ENCODE measurements at regions not wholly inside any gene's neighbourhood (a gene's known extent, or its start where the extent isn't known, plus 50 kb on each side); places are given as distances from the start of the nearest gene placed in this dataset.

- TF ChIP-seq CEBPB (IDR thresholded peaks at IDR 0.05; ENCODE audit: borderline replicate concordance in 1 of 2, low read depth in 2 of 2, low read length in 2 of 2): no peak
- no peak for TF ChIP-seq KAT2A (conservative IDR thresholded peaks at IDR 0.05; ENCODE audit: control insufficient read depth, low read depth, low read length)
These were observed 607.6 kb downstream of the PCDH17 start (continued) for GRCh38 chr13:58238972-58239773.

GRCh38 chr13:58239774-58240268 lies 608.3 kb downstream of the PCDH17 start:
- BruUV-seq (replicated peaks): no TSS peak
- Histone ChIP-seq H3K27me3 (replicated peaks in 1 of 2; ENCODE audit: control insufficient read depth in 2 of 2, insufficient read depth in 2 of 2, low read length in 1 of 2) (no peaks in the 10 kb centered on the region), H3K4me2 (ENCODE audit: control insufficient read depth, insufficient read depth) (no peak overlapping the region), H4K20me1 (ENCODE audit: control insufficient read depth, insufficient read depth) (no peaks in the 10 kb centered on the region), H3K79me2 (ENCODE audit: control insufficient read depth, insufficient read depth, low read length) (no peaks in the 10 kb centered on the region), H3K4me1 (ENCODE audit: control insufficient read depth, insufficient read depth, low read length) (no peaks in the 10 kb centered on the region), H2AFZ (ENCODE audit: control insufficient read depth, low read depth, low read length) (no peak overlapping the region), H3K9me3 (replicated peaks; ENCODE audit: control insufficient read depth, insufficient read depth, low read length) (no peaks in the 10 kb centered on the region), H3K36me3 (ENCODE audit: control insufficient read depth in 2 of 2, insufficient read depth in 2 of 2, low read length in 1 of 2) (no peaks in the 10 kb centered on the region), H3K9ac (ENCODE audit: control insufficient read depth, insufficient read depth, low read length) (no peak overlapping the region), H3K27ac (ENCODE audit: control insufficient read depth, insufficient read depth) (no peak overlapping the region), H3K4me3 (no peak overlapping the region)
- intact Hi-C loops (cut with micrococcal nuclease; ENCODE audit: unreplicated experiment): no loop called here
- SMC1A ChIA-PET (ENCODE audit: uncharacterized antibody, unreplicated experiment): interaction anchor here (1.3 kb wide), 1 partner anchor 10 kb away, joined by 3 read pairs; no protein-coding TSS in a partner anchor
- in situ Hi-C loops (cut with MboI): no loop called here
- RAD21 ChIA-PET (ENCODE audit: unreplicated experiment): no interaction called here
- FAIRE-seq (no peak), DNase-seq (ENCODE audit: low read depth, low spot score) (no peak), ATAC-seq (no peak)
- WGBS (ENCODE audit: insufficient coverage, insufficient replicate concordance, low lambda C conversion rate, missing lambda C conversion rate): 50% methylated on average over 9 of the region's 9 CpGs
- CTCF ChIA-PET: interaction anchor here (0.7 to 0.8 kb wide), 2 partner anchors 10 to 11 kb away, joined by 3 read pairs; no protein-coding TSS in a partner anchor
- POLR2A ChIA-PET: no interaction called here
- TF ChIP-seq PRDM15 (CRISPR knock-in tag; IDR thresholded peaks at IDR 0.05) (no peak), EP300 (IDR thresholded peaks at IDR 0.05; ENCODE audit: borderline replicate concordance in 1 of 2, control insufficient read depth in 1 of 2, low read depth in 2 of 2, low read length in 2 of 2) (no peak), SKIL (IDR thresholded peaks at IDR 0.05; ENCODE audit: low read depth, poor library complexity, severe bottlenecking) (no peak), MTA3 (IDR thresholded peaks at IDR 0.05; ENCODE audit: borderline replicate concordance, low read length) (no peak), TBL1XR1 (IDR thresholded peaks at IDR 0.05; ENCODE audit: low read depth, low read length) (no peak), PBX3 (IDR thresholded peaks at IDR 0.05; ENCODE audit: insufficient replicate concordance, low read depth, low read length) (no peak), ZNF217 (IDR thresholded peaks at IDR 0.05) (no peak), EED (IDR thresholded peaks at IDR 0.05; ENCODE audit: low read depth) (no peak), BRCA1 (IDR thresholded peaks at IDR 0.05; ENCODE audit: low read depth, low read length) (no peak), RAD51 (IDR thresholded peaks at IDR 0.05) (no peak), ZSCAN29 (IDR thresholded peaks at IDR 0.05) (no peak), HDAC6 (IDR thresholded peaks at IDR 0.05; ENCODE audit: unreplicated experiment) (no peak)
